BLaER1 treated with 17β-estradiol and CSF1 and Interleukin-3, amounts not matched to agents 10 nM and 100 nM (cell line): ENCODE measurements at regions not wholly inside any gene's neighbourhood (a gene's known extent, or its start where the extent isn't known, plus 50 kb on each side); places are given as distances from the start of the nearest gene placed in this dataset.

Source experiments
- H3K27ac ChIP-seq, 11 experiments: shearing (Covaris generic); formaldehyde crosslinking; 2 replicates each; pipeline ENCODE4 v1.8.1; 2022
- H3K27me3 ChIP-seq, 11 experiments: shearing (Covaris generic); formaldehyde crosslinking; 2 replicates each; pipeline ENCODE4 v1.8.1; 2022
- H3K36me3 ChIP-seq, 11 experiments: shearing (Covaris generic); formaldehyde crosslinking; 2 replicates each; pipeline ENCODE4 v1.8.1; 2022
- H3K4me1 ChIP-seq, 10 experiments: shearing (Covaris generic); formaldehyde crosslinking; 2 replicates each; pipeline ENCODE4 v1.8.1; 2022
- H3K4me2 ChIP-seq, 11 experiments: shearing (Covaris generic); formaldehyde crosslinking; 2 replicates each; pipeline ENCODE4 v1.8.1; 2022
- H3K4me3 ChIP-seq, 10 experiments: shearing (Covaris generic); formaldehyde crosslinking; 2 replicates each; pipeline ENCODE4 v1.8.1; 2022
- H3K9ac ChIP-seq, 11 experiments: shearing (Covaris generic); formaldehyde crosslinking; 2 replicates each; pipeline ENCODE4 v1.8.1; 2022
- H3K9me3 ChIP-seq, 11 experiments: shearing (Covaris generic); formaldehyde crosslinking; replicated peaks in 1 of 11; 2 replicates each; pipeline ENCODE4 v1.8.1; 2022
- H4K20me1 ChIP-seq, 11 experiments: shearing (Covaris generic); formaldehyde crosslinking; 2 replicates each; pipeline ENCODE4 v1.8.1; 2022
- Cebpa-rat ChIP-seq, 11 experiments: shearing (Covaris generic); IDR thresholded peaks; 2 replicates each; pipeline ENCODE4 v1.8.1; 2022

DNA sequence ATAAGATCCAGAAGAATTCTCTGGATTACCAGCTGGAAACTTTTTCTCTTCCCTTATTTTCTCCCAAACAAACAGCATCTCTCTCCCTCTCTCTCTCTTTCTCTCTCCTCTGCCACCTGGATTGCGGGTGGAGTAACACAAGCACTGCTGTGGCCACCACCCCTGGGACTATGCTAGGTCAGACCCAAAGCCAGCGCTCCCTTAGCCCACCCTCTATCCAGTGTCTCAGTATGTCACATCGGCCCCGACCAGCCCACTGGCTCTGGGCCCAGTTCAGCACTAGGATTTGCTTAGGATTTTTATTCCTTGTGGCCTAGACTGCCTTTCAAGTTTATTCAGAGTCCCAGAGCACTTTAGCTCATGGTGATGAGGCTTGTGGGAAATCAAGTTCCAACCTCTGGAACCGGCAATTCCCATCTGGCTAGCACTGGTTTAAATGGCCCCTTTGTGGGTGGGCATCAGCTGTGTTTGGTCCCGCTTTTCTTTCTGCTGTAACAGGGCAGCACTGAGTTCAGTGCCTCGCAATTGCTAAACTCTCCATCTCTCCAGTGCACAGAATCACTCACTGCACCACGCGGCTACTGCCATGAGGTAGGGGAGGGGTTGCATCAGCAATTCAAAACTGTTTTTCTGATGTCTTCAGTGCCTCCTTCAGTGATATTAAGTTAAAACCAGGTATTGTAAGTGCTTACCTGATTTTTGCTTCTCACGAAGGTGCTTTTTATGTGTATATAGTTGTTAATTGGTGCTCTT lies 1623.1 kb downstream of the SLITRK5 start:
- H4K20me1 ChIP-seq, result no peaks in the 10 kb centered on the region
- H3K4me1 ChIP-seq, result no peaks in the 10 kb centered on the region
- no peaks in the 10 kb centered on the region for H3K9me3 ChIP-seq
- no peak overlapping the region for H3K9ac ChIP-seq
- H3K4me2 ChIP-seq, result no peak overlapping the region
- no peak overlapping the region for H3K4me3 ChIP-seq
- no peaks in the 10 kb centered on the region for H3K36me3 ChIP-seq
- H3K27ac ChIP-seq, result no peak overlapping the region
- TF ChIP-seq Cebpa-rat (IDR thresholded peaks at IDR 0.05), result no peak
- no peaks in the 10 kb centered on the region for H3K27me3 ChIP-seq

DNA sequence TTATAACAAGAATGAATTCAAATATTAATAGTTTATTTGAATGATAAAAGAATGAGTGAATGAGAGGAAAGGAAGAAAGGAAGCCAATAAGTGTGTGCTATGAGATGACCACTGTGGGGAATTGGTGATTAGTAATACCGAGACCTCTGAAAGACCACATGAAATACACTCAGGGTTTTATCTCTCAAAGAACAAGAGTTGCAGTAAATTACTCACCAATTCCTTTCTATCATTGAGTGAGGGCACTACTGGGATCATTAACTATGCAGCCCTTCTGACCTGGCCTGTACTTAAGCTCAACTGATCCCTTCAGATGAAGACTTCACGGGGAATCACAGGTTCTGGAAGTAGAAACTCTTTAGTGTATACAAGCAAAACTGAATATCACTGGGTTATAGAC lies 1636.1 kb downstream of the SLITRK5 start:
- Histone ChIP-seq H4K20me1 (no peaks in the 10 kb centered on the region), H3K4me2 (no peak overlapping the region), H3K27ac (no peak overlapping the region), H3K27me3 (no peaks in the 10 kb centered on the region), H3K9me3 (no peaks in the 10 kb centered on the region), H3K4me1 (no peaks in the 10 kb centered on the region), H3K4me3 (no peak overlapping the region), H3K9ac (no peak overlapping the region), H3K36me3 (no peaks in the 10 kb centered on the region)
- no peak for TF ChIP-seq Cebpa-rat (IDR thresholded peaks at IDR 0.05)

DNA sequence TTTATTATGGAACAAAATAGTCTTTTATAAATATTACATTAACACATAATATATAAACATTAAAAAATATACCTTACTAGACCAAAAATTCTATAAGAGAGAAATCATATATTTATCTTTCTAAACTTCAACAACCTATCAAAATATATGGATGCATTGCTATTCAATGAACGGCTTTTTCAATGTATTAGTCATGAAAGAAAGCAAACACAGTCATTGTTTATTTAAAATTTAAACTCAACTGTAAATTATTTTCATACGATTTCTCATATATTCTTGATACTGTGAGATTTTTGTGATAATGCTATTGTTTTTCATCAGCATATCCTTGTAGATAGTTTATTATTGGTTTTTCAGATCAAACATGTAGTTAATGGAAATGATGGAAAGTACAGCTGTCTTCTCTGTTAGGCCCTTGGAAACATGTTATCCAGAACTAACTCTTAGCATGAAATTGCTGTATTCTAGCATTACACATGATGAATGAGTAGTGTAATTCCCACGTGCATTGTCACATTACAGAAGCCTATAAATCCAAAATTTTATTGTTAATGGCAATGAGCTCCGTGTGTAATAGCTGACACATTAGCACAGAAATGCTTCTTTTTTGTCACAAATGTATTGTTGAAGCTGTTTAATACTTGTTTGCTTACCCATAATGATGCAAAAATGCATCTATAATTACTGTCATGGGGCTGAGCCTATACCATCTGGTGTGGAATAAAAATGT lies 1639.9 kb downstream of the SLITRK5 start:
- Histone ChIP-seq H4K20me1 (no peaks in the 10 kb centered on the region), H3K27me3 (no peaks in the 10 kb centered on the region), H3K4me2 (no peak overlapping the region), H3K4me3 (no peak overlapping the region), H3K9ac (no peak overlapping the region), H3K4me1 (no peaks in the 10 kb centered on the region), H3K9me3 (no peaks in the 10 kb centered on the region), H3K27ac (no peak overlapping the region), H3K36me3 (no peaks in the 10 kb centered on the region)
- no peak for TF ChIP-seq Cebpa-rat (IDR thresholded peaks at IDR 0.05)

DNA sequence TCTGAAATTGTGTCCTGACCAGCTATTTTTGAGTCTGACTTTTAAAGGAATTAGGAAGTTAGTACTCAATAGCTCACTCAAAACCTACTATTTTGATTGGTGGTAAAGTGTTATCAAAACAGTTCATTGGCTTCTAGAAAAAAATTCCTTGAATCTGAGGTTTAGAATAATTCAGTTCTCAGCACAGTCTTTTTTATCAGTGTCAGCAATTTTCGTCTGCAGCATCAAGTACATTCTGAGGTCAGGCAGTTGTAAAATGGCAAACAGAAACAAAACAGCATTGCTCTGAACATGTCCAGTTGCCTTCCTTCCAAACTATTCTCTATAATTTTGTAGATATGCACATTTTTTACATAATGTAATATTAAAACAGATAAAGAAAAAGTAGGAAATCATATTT lies 1644.1 kb downstream of the SLITRK5 start:
- H3K9ac ChIP-seq, result no peak overlapping the region
- H3K27ac ChIP-seq, result no peak overlapping the region
- no peaks in the 10 kb centered on the region for H4K20me1 ChIP-seq
- H3K4me2 ChIP-seq, result no peak overlapping the region
- no peaks in the 10 kb centered on the region for H3K9me3 ChIP-seq
- H3K4me1 ChIP-seq, result no peaks in the 10 kb centered on the region
- H3K36me3 ChIP-seq, result no peaks in the 10 kb centered on the region
- no peak overlapping the region for H3K4me3 ChIP-seq
- no peaks in the 10 kb centered on the region for H3K27me3 ChIP-seq
- TF ChIP-seq Cebpa-rat (IDR thresholded peaks at IDR 0.05), result no peak

DNA sequence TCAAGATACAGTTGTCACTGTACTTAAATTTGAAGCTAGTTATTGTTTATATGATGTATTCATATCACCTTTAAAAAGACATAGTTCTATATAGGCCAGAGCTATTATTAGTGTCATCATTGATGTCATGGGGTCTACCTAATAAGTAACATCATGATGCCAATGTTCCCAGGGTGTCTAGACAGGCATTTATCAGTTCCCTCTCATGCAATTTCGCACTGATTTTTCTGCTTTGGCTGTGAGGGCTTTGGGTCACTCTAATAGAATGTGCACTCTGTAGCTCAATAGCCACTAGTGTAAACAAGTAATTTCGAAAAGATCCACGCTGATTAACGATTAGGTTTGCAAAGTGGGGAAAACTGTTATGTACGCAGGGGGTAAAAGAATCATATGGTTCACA lies 1651.3 kb downstream of the SLITRK5 start:
- Histone ChIP-seq H3K36me3 (no peaks in the 10 kb centered on the region), H4K20me1 (no peaks in the 10 kb centered on the region), H3K4me2 (no peak overlapping the region), H3K27ac (no peak overlapping the region), H3K27me3 (no peaks in the 10 kb centered on the region), H3K4me1 (no peaks in the 10 kb centered on the region), H3K9ac (no peak overlapping the region), H3K4me3 (no peak overlapping the region), H3K9me3 (peaks cover 0 to 9% (median 0%) of the 10 kb centered on the region in 11 experiments; a peak in 2 of 22 replicates)
- TF ChIP-seq Cebpa-rat (IDR thresholded peaks at IDR 0.05), result no peak

DNA sequence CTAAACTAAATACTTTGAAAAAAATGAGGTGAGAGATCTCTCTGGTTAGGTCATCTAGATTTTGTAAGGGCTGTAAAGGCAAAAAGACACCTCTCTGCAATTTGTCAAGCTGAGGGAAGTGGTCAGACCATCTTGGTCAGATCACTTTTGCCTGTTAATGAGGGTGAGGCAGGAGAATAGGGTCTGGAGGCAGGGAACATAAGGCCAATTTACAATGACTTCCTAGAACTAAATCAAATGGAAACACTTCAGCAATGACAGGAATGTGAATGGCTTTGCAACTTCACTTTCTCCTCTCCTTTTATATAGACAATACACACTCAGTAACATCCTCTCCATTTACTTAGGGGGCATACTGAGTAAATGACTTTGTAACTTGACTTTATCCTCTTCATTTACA lies 1653.4 kb downstream of the SLITRK5 start:
- Histone ChIP-seq H3K27ac (no peak overlapping the region), H4K20me1 (no peaks in the 10 kb centered on the region), H3K4me3 (no peak overlapping the region), H3K4me2 (no peak overlapping the region), H3K4me1 (no peaks in the 10 kb centered on the region), H3K36me3 (no peaks in the 10 kb centered on the region), H3K9me3 (peaks cover 0 to 9% (median 0%) of the 10 kb centered on the region in 11 experiments; a peak in 2 of 22 replicates), H3K9ac (no peak overlapping the region), H3K27me3 (no peaks in the 10 kb centered on the region)
- no peak for TF ChIP-seq Cebpa-rat (IDR thresholded peaks at IDR 0.05)

DNA sequence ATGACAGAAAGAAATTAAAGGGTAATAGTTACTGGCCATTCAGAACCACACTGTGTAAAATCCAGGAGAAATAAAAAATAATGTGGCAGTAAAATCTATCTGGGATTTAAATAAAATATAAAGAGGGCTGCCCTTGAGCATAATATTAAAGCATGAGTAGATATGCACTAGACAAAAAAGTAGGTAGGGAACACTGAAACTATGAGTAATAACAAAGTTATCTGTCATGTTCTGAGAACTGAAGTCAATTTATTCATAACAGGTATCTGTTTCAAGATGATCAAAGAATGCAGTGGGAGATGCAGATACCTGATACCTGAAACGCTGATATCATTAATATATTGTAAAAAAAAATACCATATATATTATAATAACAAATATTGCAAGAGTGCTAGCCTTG lies 1672.0 kb downstream of the SLITRK5 start:
- Histone ChIP-seq H3K4me2 (no peak overlapping the region), H4K20me1 (no peaks in the 10 kb centered on the region), H3K36me3 (no peaks in the 10 kb centered on the region), H3K27me3 (no peaks in the 10 kb centered on the region), H3K4me3 (no peak overlapping the region), H3K9ac (no peak overlapping the region), H3K9me3 (no peaks in the 10 kb centered on the region), H3K4me1 (no peaks in the 10 kb centered on the region), H3K27ac (no peak overlapping the region)
- TF ChIP-seq Cebpa-rat (IDR thresholded peaks at IDR 0.05), result no peak

DNA sequence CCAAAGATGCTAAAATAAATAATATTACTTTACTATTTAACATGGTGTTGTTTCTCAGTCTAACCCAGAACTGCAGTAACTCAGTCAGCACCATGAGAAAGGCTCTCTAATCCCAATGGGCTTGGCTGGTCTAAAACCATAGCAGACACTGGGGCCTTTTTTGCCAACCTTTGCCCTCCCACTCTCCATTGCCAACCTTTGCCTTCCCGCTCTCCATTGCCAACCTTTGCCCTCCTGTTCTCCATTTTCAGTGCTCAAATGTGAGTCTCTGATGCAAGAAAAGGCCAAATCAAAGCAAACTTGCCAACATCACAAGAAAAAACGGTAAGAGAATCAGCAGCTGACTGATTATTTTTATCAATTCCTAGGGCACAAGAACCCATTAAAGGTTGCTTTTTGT lies 1681.2 kb downstream of the SLITRK5 start:
- Histone ChIP-seq H4K20me1 (no peaks in the 10 kb centered on the region; a peak in 1 of 22 replicates), H3K4me1 (no peaks in the 10 kb centered on the region), H3K9ac (no peak overlapping the region), H3K27ac (no peak overlapping the region), H3K36me3 (no peaks in the 10 kb centered on the region), H3K9me3 (no peaks in the 10 kb centered on the region), H3K4me2 (no peak overlapping the region), H3K4me3 (no peak overlapping the region), H3K27me3 (no peaks in the 10 kb centered on the region)
- no peak for TF ChIP-seq Cebpa-rat (IDR thresholded peaks at IDR 0.05)

DNA sequence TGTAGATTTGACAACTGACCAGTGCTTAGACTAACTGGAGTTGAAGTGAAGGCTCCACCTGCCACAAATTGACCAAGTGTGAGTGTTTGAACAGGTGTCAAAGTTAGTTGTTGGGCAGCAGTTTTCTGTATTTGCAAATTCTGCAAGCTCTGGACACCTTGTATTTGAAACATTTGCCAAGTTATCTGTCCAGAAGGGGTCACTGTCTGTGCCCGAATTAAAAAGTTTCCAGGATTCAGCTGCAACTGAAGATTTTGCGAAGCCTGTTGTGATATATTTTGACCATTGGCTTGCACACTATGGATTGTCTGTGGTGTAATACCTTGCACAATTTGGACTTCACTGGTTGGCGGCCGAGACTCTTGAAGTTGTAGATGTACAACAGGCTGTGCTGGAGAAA lies 1690.7 kb downstream of the SLITRK5 start:
- TF ChIP-seq Cebpa-rat (IDR thresholded peaks at IDR 0.05), result no peak
- H3K27me3 ChIP-seq, result no peaks in the 10 kb centered on the region

DNA sequence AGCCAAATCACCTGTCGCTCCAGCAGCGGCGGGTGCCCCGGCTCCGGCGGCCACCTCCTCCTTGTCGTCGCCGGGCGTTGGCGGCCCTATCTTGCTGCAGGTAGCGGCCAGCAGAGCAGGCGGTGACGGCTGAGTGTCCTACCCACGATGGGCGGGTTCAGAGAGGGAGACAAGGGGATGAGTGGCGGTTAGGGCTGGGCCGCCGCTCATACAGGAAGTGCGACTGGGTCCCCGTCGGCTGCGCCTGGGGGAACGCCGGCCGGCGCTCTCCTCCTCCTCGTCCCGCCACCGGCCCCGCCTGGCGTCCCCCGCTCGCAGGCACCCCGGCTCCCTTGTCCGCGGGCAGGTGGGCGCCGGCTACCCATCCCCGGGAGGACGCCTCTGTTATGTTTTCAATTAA lies 1692.0 kb downstream of the SLITRK5 start:
- H4K20me1 ChIP-seq, result no peaks in the 10 kb centered on the region
- no peaks in the 10 kb centered on the region for H3K27me3 ChIP-seq
- H3K4me2 ChIP-seq, result no peak overlapping the region
- no peaks in the 10 kb centered on the region for H3K36me3 ChIP-seq
- H3K4me3 ChIP-seq, result no peak overlapping the region
- no peak overlapping the region for H3K27ac ChIP-seq
- H3K9me3 ChIP-seq, result peaks cover 5 to 10% (median 7%) of the 10 kb centered on the region in 11 experiments; a peak in 17 of 22 replicates
- H3K9ac ChIP-seq, result no peak overlapping the region
- TF ChIP-seq Cebpa-rat (IDR thresholded peaks at IDR 0.05), result no peak
- no peaks in the 10 kb centered on the region for H3K4me1 ChIP-seq

More for the DNA sequence above, 1690.7 kb downstream of the SLITRK5 start:
- no peaks in the 10 kb centered on the region for H3K4me1 ChIP-seq
- no peak overlapping the region for H3K27ac ChIP-seq
- H3K9me3 ChIP-seq, result peaks cover 5 to 10% (median 7%) of the 10 kb centered on the region in 11 experiments; a peak in 17 of 22 replicates
- no peak overlapping the region for H3K4me2 ChIP-seq
- H3K4me3 ChIP-seq, result no peak overlapping the region
- no peaks in the 10 kb centered on the region for H3K36me3 ChIP-seq
- no peak overlapping the region for H3K9ac ChIP-seq
- no peaks in the 10 kb centered on the region for H4K20me1 ChIP-seq
